Activated CD4-positive, alpha-beta T cell treated with anti-CD3 and anti-CD28 coated beads for 4 hours (primary cell): ENCODE measurements at regions not wholly inside any gene's neighbourhood (a gene's known extent, or its start where the extent isn't known, plus 50 kb on each side); places are given as distances from the start of the nearest gene placed in this dataset.
A peak's percentile ranks its signal among the peaks of the same experiment; 100 is the strongest.
"Not testable (repeated sequence)": the region's sequence is repeated elsewhere in the genome, so short reads cannot be mapped to it uniquely, and the experiment has no call there.

Experiments
- DNase-seq, 2 donors: peaks; one replicate each; pipeline ENCODE4 v3.0.0-alpha.2; 2020

- DNase-seq, result not testable (repeated sequence)
Observed at GRCh38 chr17:15802917-15803316, 70.8 kb downstream of the TBC1D26 start.

DNA sequence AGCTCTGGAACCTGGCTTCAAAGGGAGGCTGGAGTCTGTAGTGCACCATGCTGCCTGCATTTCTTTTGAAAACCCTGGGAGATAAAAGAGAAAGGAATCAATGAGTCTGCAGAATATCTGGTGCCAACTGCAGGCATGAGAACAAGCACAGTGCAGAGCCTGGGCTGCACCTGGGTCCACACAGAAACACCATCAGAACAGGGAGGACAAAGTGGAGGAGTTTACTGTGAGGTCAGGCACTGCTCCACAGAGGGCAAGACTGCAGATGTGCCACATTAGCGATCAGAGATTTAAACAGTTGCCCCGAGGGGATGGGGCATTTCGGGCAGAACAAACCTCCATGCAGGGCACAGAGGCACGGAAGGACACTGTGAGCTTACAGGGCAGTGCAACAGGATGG is 74.7 kb downstream of the TBC1D26 start:
- not testable (repeated sequence) for DNase-seq

DNA sequence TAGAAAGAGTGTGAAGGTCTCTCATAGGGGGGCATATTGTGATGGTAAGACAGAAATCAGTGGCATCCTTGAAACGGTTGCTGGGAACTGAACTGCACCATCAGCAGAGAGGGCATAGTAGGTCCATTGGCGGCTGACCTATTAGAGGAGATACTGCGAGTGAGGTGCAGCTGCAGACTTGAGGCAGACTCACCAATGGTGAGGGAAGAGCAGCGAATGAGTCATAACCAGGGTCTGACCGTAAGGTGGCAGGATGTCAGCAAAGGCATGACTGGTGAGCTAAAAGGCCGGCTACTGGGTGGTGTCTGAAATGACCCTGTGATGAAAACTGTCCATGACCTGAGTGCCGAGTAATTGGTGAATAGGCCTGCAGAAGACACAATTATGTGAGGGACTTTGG is 81.3 kb downstream of the TBC1D26 start:
- DNase-seq, result not testable (repeated sequence)

DNA sequence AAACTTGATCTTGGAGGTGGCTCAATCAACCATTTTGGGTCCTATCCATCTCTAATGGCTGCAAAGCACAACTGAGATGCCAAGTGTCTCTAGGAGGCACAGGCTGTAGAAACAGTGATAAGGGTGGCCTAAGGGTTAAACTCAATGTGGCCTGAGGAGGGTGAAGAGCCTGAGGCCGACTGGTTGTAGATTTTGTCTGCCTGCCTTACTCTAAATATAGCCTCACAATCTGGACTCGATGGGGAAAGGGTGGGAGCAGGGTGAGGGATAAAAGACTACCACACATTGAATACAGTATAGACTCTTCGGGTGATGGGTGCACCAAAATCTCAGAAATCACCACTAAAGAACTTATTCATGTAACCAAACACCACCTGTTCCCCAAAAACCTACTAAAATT is 81.9 kb downstream of the TBC1D26 start:
- DNase-seq, result not testable (repeated sequence)

GRCh38 chr17:15817861-15818260 is 85.8 kb downstream of the TBC1D26 start:
- not testable (repeated sequence) for DNase-seq

- DNase-seq, result not testable (repeated sequence)
Observed at GRCh38 chr17:15822280-15822679, 90.2 kb downstream of the TBC1D26 start.

- DNase-seq, result peak; percentile 61 to 66
Observed at GRCh38 chr17:15828727-15829314, 96.7 kb downstream of the TBC1D26 start.

DNA sequence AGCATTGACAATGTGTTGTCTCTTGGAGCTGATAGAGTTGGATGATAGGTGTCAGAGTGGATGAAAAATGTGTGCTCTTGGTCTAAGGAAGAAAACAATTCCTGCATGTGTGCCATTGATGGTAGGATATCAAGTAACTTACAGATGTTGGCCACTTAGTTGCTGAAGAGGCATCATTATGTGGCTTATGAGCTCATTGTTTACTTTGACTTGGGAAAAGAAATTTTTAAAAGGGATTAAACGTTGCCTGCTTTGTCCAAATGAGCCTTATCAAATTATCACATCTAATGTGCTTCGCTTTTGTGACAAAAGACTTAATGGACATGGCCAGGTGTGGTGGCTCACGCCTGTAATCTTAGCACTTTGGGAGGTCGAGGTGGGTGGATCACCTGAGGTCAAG is 98.1 kb downstream of the TBC1D26 start:
- not testable (repeated sequence) for DNase-seq

- DNase-seq, result not testable (repeated sequence)
Observed at GRCh38 chr17:15831182-15831581, 99.1 kb downstream of the TBC1D26 start.

- DNase-seq, result not testable (repeated sequence)
Observed at GRCh38 chr17:15832921-15833480, 100.9 kb downstream of the TBC1D26 start.

DNA sequence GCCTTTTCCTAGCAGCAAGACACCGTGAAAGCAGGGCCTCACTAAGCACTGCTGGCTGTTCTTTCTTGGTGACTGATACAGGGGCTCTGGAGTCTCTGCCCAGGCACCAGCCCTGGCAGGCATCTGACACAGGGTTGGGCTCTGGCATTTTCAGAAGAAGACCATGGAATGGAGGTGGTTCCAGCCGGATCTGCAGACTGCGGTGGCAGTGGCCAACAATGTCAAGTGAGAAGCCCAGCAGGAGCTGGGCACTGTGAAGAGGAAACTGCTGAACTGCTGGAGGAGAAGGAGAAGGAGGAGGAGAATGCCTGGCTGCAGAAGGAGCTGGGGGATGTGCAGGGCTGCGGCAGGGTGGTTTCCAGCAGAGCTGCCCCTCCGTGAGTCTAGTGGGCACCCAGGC is 101.8 kb downstream of the TBC1D26 start:
- DNase-seq, result not testable (repeated sequence)

DNA sequence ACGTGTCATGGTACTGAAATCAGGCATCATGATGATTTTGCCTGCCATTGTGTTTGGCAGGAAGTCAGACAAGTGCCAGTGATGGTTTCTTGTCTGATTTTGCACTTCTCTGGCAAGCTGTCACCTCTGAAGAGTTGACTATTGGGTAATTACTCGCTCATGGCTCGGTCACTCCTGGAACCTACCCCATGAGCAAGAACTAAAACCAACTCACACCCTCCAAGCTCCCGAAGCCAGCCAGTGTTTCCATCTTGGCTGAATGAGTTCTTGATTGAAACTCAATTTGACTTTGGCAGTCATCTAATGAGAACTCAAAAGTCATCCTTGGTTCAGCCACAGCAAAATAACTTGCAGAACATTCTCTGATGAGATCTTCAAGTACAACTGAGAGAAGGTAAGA is 103.4 kb downstream of the TBC1D26 start:
- DNase-seq, result not testable (repeated sequence)

DNA sequence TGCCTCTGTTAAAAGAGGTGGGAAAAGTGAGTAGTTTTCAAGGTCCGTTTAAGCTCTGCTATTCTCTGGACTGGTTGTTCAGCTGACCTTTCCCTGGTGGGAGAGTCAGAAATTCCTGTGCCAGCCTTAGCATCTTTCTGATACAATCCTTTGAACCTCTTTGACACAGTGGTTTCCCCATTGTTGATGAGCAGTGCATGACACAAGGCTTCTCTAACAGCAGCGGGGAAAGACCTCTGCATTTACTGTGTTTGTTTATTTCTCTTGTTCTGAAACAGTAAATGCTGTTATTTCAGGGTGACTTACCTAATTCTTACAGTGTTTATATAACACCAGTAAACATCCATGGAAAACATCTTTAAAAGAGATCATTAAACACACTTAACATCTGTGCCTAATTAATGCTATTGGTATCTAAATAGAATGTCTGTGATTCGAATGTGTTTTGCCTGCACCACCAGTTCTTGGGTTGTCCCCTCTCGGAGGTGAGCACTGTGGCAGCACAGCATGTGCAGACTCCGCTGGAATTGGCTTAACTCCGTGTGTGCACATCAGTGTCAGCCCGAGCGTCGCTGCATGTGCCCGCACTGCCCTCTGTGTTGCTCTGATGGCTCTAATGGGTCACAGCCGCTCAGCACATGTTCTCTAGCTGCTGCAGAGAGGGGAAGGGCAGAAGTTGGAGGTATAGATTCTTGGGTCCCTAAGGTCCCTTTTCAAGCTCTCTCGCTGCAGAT is 104.3 kb downstream of the TBC1D26 start:
- DNase-seq, result not testable (repeated sequence)

DNA sequence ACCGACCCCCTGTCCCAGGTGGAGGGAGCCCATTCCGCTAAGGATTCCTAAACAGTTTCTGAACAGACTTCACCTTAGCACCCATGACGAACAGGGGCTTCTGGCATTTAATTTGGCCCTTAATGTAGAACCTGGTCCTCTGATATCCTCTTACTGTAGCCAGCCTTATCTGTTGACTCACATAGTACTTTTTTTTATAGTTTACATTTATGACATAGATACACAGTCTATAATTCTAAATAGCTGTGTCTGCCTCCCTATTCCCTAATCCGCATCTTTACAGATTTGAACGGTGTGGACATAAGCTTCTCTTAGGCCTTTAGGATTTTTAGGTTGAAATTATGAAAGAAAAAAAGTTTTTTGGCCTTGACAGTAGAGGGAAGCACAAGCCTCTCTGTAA is 104.9 kb downstream of the TBC1D26 start:
- not testable (repeated sequence) for DNase-seq

GRCh38 chr17:15847447-15848229 is 97.3 kb upstream of the ADORA2B start:
- not testable (repeated sequence) for DNase-seq

GRCh38 chr17:15849054-15849453 is 95.9 kb upstream of the ADORA2B start:
- peak; percentile 31 to 63 for DNase-seq

DNA sequence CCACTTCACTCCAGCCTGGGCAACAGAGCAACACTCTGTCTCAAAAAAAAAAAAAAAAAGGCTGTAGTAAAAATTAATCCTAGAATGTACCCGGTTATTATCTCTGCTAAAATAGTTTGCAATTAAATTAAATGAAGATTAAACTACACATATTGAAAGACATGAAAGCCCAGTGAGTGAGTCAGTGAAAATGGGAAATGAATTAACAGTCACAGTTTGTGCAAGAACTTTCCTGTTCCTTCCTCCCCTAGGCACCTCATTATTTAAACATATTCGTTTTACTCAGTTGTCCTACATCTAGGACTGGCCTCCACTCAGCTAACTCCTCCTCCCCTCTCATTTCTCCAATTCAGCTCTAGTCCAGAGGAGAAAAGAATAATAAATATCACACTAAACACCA is 94.9 kb upstream of the ADORA2B start:
- not testable (repeated sequence) for DNase-seq

DNA sequence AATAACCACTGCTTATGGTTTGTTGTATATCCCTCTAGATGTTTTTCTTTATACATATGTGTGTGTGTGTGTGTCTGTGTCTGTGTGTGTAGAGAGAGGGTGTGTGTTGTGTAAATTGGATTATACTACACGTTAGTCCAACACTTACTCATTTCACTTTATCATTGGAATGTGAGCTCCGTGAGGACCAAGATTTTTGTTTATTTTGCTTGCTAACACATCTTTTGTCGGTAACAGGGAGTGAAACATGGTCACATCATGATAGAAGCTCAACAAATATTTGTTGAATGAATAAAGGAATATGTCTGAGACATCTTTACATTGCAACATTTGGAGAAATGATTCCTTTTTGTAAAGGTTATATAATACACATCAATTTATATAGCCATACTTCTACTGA is 94.2 kb upstream of the ADORA2B start:
- DNase-seq, result not testable (repeated sequence)

DNA sequence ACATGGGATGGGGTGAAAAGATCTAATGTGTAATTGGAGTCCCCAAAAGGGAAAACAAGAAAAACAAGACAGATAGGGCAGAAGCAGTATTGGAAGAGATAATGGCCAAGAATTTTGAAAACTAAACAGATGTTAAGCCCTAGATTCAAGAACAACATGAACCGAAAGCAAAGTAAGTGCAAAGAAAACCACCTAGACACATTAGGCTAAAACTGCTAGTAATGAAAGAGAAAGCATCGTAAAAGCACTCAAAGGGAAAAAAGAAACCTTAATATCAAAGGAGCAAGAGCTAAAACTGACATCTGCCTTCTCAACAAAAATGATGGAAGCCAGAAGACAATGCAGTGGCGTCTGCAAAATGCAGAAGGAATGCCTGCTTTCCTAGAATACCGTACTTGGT is 92.1 kb upstream of the ADORA2B start:
- not testable (repeated sequence) for DNase-seq

DNA sequence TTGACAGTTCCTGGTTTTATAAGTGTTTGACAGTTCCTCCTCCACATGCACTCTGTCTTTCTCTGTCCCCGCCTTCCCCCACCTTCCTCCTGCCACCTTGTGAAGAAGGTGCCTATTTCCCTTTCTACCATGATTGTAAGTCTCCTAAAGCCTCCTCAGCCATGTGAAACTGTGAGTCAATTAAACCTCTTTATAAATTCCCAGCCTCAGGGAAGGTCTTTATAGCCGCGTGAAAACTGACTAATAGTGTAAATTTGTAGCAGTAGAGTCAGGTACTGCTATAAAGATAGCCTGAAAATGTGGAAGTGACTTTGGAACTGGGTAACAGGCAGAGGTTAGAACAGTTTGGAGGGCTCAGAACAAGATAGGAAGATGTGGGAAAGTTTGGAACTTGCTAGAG is 88.7 kb upstream of the ADORA2B start:
- not testable (repeated sequence) for DNase-seq

DNA sequence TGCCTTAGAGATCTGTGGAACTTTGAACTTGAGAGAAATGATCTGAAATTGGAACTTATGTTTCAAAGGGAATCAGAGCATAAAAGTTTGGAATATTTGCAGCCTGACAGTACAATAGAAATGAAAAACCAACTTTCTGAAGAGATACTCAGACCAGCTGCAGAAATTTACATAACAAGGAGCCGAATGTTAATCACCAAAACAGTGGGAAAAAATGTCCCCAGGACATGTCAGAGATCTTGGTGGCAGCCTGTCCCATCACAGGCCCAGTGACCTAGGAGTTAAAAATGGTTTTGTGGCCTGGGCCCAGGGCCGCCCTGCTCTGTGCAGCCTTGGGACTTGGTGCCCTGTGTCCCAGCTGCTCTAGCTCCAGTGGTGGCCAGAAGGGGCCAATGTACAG is 88.2 kb upstream of the ADORA2B start:
- DNase-seq, result not testable (repeated sequence)

- not testable (repeated sequence) for DNase-seq
Observed at GRCh38 chr17:15858082-15858481, 86.8 kb upstream of the ADORA2B start.

GRCh38 chr17:15860774-15861173 is 84.2 kb upstream of the ADORA2B start:
- DNase-seq, result not testable (repeated sequence)
